Adrenal gland (tissue), 9 donors: ENCODE measurements at regions not wholly inside any gene's neighbourhood (a gene's known extent, or its start where the extent isn't known, plus 50 kb on each side); places are given as distances from the start of the nearest gene placed in this dataset.

Source experiments
- DNase-seq, 7 donors: peaks; one replicate each; pipeline ENCODE4 v3.0.0-alpha.2; 2019 to 2020
- H3K27ac ChIP-seq, 5 donors: fragments of 200-600 bp; sonication (generic) in 4 of 5; 1 replicate in 3 of 5; 2 replicates in 2 of 5; pipeline versions ENCODE4 v1.5.1 to v1.8.0; 2016 to 2020; ENCODE audit warnings: mild to moderate bottlenecking in 1 of 5
- H3K27me3 ChIP-seq: fragments of 200-600 bp; 2 replicates; pipeline ENCODE4 v1.8.0; 2021
- H3K36me3 ChIP-seq, 2 donors: fragments of 200-600 bp; replicated peaks in 1 of 2; 1 replicate in 1 of 2; 2 replicates in 1 of 2; pipeline versions ENCODE4 v1.5.1 to v1.8.0; 2018 to 2022
- H3K4me1 ChIP-seq, 2 donors: fragments of 200-600 bp; replicated peaks in 1 of 2; 1 replicate in 1 of 2; 2 replicates in 1 of 2; pipeline versions ENCODE4 v1.5.1 to v1.8.0; 2018 to 2021
- H3K4me3 ChIP-seq, 4 donors: fragments of 200-600 bp; sonication (generic) in 3 of 4; one replicate each; pipeline ENCODE4 v1.5.1; 2016 to 2018
- H3K9me3 ChIP-seq, 3 donors: fragments of 200-600 bp; sonication (generic) in 1 of 3; replicated peaks in 1 of 3; 1 replicate in 2 of 3; 2 replicates in 1 of 3; pipeline versions ENCODE4 v1.5.1 to v1.8.0; 2016 to 2021
- POLR2A ChIP-seq, 2 donors: fragments of 450-650 bp; IDR thresholded peaks; one replicate each; pipeline ENCODE4 v1.6.1; 2017; ENCODE audit warnings: antibody characterized with exemption in 2 of 2, mild to moderate bottlenecking in 2 of 2, moderate library complexity in 1 of 2
- WGBS, 4 donors: extraction: QIAGEN DNeasy Blood & Tissue Kit in 2 of 4; methylation state at CpG; one replicate each; pipeline versions ENCODE4 v1.1.5 to v1.1.7; 2013 to 2017; 5-methylcytosine and 5-hydroxymethylcytosine counted together
- intact Hi-C, 2 donors: fragments of 100-400 bp; cut with DNase I; formaldehyde crosslinking; loops; one replicate each; pipeline versions ENCODE4 v1.14.1 to v1.15.0; 2022 to 2023
- TF ChIP-seq, protein P1 (sequence below), 6 experiments: fragments of 450-650 bp in 4 of 6; fragments of 200-600 bp in 2 of 6; sonication (generic) in 1 of 6; IDR thresholded peaks; 1 replicate in 5 of 6; 2 replicates in 1 of 6; pipeline versions ENCODE4 v1.5.1 to v1.8.0; 2016 to 2021; ENCODE audit warnings: antibody characterized with exemption in 6 of 6, mild to moderate bottlenecking in 2 of 6, moderate library complexity in 1 of 6
- donor health status: healthy with polysubstance abuse.
- donor health status: Bipolar disorder and iron deficiency.
- donor health status: DM: yes; HTN: yes; CAD: no.
- donor health status: DM: no; HTN: no; CAD: no.
- donor health status: DM: no; HTN: no; CAD: no.

DNA sequence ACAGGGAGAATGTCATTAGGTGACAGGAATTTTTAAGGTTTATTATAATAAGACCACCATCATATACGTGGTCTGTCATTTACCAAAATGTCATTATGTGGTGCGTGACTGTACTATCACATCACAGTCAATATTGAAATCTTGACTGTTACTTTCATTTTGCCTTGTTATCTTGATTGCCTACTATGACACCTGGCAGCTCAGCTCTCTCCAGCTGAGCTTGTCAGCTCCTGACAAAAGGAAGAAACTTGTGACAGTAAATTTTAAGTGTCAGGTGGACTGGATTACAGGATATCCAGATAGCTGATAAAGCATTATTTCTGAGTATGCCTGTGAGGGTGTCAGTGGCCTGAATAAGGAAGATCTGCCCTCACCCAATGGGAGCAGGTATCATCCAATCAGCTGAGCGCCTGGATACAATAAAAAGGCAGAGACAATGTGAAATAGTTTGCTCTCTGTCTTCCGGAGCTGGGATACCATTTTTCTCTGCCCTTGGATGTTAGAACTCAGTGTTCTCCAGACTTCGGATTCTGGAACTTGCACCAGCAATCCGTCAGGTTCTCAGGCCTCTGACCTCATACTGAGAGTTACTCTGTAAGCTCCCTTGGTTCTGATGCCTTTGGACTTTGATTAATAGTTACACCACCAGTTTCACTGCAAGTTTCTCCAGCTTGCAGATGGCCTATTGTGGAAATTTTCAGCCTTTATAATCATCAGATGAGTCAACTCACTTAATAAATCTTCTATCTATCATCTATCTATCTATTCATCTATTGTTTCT, 1454.7 kb upstream of the IGFBP7 start:
- intact Hi-C loops: no loop called here
- no peaks in the 10 kb centered on the region for H3K4me1 ChIP-seq

DNA sequence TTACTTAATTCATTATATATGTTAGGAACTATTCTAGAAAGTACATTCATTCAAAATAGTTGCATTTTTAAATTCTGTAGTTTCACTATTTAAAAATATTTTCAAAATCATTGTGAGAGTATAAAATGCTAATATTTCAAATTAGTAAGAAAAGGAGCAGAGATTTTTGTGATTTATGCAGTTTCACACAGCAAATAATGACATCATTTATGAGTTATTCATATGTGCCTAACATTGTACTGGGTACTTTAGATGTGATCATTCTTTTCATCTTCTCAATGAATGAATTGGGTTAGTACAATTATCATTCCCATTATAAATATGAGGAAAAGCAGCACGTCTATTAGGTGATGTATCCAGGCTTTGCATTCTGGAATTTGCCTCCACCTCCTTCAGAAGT, 1451.0 kb upstream of the IGFBP7 start:
- intact Hi-C loops: no loop called here
- Histone ChIP-seq H3K9me3 (no peaks in the 10 kb centered on the region), H3K36me3 (no peaks in the 10 kb centered on the region), H3K27me3 (no peaks in the 10 kb centered on the region), H3K4me1 (no peaks in the 10 kb centered on the region), H3K27ac (no peak overlapping the region), H3K4me3 (no peak overlapping the region)
- TF ChIP-seq POLR2A (IDR thresholded peaks at IDR 0.05): no peak
- TF ChIP-seq, protein P1, sequence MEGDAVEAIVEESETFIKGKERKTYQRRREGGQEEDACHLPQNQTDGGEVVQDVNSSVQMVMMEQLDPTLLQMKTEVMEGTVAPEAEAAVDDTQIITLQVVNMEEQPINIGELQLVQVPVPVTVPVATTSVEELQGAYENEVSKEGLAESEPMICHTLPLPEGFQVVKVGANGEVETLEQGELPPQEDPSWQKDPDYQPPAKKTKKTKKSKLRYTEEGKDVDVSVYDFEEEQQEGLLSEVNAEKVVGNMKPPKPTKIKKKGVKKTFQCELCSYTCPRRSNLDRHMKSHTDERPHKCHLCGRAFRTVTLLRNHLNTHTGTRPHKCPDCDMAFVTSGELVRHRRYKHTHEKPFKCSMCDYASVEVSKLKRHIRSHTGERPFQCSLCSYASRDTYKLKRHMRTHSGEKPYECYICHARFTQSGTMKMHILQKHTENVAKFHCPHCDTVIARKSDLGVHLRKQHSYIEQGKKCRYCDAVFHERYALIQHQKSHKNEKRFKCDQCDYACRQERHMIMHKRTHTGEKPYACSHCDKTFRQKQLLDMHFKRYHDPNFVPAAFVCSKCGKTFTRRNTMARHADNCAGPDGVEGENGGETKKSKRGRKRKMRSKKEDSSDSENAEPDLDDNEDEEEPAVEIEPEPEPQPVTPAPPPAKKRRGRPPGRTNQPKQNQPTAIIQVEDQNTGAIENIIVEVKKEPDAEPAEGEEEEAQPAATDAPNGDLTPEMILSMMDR (IDR thresholded peaks at IDR 0.05): no peak
- no peak for DNase-seq
- WGBS, 4 donors: 44 to 65% (median 49%) methylated on average over 1 of the region's 1 CpG

More for the DNA sequence above, 1454.7 kb upstream of the IGFBP7 start:
- DNase-seq: no peak
- Histone ChIP-seq H3K4me3 (no peak overlapping the region), H3K27ac (no peak overlapping the region), H3K36me3 (no peaks in the 10 kb centered on the region), H3K9me3 (no peaks in the 10 kb centered on the region), H3K27me3 (no peaks in the 10 kb centered on the region)
- TF ChIP-seq POLR2A (IDR thresholded peaks at IDR 0.05): no peak
- TF ChIP-seq, protein P1 (IDR thresholded peaks at IDR 0.05): no peak
- WGBS, 4 donors: 69 to 82% (median 77%) methylated on average over 6 of the region's 6 CpGs

DNA sequence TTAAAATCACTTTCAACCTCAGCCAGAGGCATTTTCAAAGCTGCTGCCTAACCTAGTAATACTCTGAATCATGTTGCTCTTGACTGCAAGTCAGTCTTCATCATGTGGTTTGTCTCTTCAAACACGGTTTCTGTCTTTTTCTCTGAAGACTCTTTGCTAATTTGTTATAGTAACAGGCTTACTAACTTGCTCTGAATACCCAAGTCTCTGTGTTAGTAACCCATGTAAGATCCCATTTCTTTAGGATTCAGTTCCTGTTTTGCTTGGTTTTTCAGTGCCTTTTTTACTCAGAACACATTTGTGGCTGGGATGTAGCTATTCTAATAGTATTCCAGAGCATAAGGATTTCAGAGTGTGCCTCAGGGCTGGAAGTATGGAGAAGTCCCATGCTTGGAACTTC, 1450.6 kb upstream of the IGFBP7 start:
- no peak overlapping the region for H3K27ac ChIP-seq
- H3K36me3 ChIP-seq: no peaks in the 10 kb centered on the region
- H3K9me3 ChIP-seq: no peaks in the 10 kb centered on the region
- H3K4me1 ChIP-seq: no peaks in the 10 kb centered on the region
- no peak overlapping the region for H3K4me3 ChIP-seq
- H3K27me3 ChIP-seq: no peaks in the 10 kb centered on the region
- no peak for TF ChIP-seq POLR2A (IDR thresholded peaks at IDR 0.05)
- TF ChIP-seq, protein P1 (IDR thresholded peaks at IDR 0.05): no peak
- DNase-seq: no peak
- intact Hi-C loops: no loop called here
- WGBS, 4 donors: 42 to 62% (median 55%) methylated on average over 1 of the region's 1 CpG

DNA sequence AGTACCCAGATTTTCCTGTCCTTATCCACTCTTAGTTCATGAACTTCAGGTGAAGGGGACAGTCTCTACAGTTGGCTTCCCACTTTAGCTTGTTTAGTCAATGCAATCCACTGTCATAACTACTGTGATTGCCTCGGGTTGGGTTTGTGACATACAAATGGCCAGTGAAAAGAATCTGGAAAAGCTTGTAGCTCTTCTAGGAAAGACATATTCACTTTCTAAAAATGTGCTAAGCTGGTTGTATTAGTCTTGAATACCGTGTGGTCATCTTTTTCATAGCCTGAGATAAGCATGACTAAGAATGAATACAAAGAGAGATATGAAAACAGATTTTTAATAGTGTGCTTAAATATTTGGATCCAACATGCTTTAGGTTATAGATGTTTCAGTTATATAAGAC, 1443.5 kb upstream of the IGFBP7 start:
- DNase-seq: no peak
- H3K27ac ChIP-seq: no peak overlapping the region
- TF ChIP-seq, protein P1 (IDR thresholded peaks at IDR 0.05): no peak
- H3K36me3 ChIP-seq: no peaks in the 10 kb centered on the region
- no peak overlapping the region for H3K4me3 ChIP-seq
- no peaks in the 10 kb centered on the region for H3K9me3 ChIP-seq
- H3K4me1 ChIP-seq: no peaks in the 10 kb centered on the region
- WGBS, 4 donors: 49 to 63% (median 54%) methylated on average over 2 of the region's 2 CpGs
- intact Hi-C loops: no loop called here
- no peaks in the 10 kb centered on the region for H3K27me3 ChIP-seq
